ENCODE measurements at regions not wholly inside any gene's neighbourhood (a gene's known extent, or its start where the extent isn't known, plus 50 kb on each side); places are given as distances from the start of the nearest gene placed in this dataset.

DNA sequence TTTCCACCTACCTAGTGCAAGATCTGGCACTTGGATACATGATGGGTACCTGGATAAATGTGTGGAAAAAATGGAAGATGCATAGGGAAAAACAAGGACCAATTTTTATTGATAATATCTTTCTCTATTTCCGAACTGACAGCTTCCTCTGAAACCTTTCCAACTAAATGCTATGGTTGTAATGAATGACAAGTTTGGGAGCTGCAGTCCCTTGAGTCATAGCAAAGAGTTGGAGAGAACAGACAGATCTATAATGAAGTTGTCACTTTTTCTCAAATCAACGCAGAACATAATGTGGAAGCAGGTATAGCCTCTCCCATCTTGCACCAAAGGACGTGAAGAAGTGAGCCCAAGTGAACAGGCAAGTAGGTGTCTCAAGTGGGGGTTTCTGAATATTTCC, 296.5 kb upstream of the KAZN start:
- no peak overlapping the region for H2AFZ ChIP-seq (ENCODE audit: control insufficient read depth, low read length)
- H3K9me3 ChIP-seq (ENCODE audit: control insufficient read depth, low read depth, low read length), result no peaks in the 10 kb centered on the region
- H4K20me1 ChIP-seq (ENCODE audit: control insufficient read depth, extremely low read depth, insufficient read depth, low read length), result no peaks in the 10 kb centered on the region
- no peaks in the 10 kb centered on the region for H3K36me3 ChIP-seq (ENCODE audit: control insufficient read depth in 2 of 2, extremely low read depth in 1 of 2, insufficient read depth in 2 of 2, low read length in 2 of 2)
- H3K4me2 ChIP-seq (ENCODE audit: control insufficient read depth, extremely low read depth, insufficient read depth, low read depth, low read length), result peak overlapping the region; percentile 49
- peaks cover 23% of the 10 kb centered on the region for H3K4me1 ChIP-seq (ENCODE audit: control insufficient read depth, extremely low read depth, insufficient read depth, low read length)
- FAIRE-seq (no peak), DNase-seq (ENCODE audit: low read depth, low spot score) (no peak)
- no peak for TF ChIP-seq EZH2 (IDR thresholded peaks at IDR 0.05; ENCODE audit: low read length)
- TF ChIP-seq, protein P1, sequence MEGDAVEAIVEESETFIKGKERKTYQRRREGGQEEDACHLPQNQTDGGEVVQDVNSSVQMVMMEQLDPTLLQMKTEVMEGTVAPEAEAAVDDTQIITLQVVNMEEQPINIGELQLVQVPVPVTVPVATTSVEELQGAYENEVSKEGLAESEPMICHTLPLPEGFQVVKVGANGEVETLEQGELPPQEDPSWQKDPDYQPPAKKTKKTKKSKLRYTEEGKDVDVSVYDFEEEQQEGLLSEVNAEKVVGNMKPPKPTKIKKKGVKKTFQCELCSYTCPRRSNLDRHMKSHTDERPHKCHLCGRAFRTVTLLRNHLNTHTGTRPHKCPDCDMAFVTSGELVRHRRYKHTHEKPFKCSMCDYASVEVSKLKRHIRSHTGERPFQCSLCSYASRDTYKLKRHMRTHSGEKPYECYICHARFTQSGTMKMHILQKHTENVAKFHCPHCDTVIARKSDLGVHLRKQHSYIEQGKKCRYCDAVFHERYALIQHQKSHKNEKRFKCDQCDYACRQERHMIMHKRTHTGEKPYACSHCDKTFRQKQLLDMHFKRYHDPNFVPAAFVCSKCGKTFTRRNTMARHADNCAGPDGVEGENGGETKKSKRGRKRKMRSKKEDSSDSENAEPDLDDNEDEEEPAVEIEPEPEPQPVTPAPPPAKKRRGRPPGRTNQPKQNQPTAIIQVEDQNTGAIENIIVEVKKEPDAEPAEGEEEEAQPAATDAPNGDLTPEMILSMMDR (optimal IDR thresholded peaks at IDR 0.05 in 1 of 3, IDR thresholded peaks at IDR 0.05 in 1 of 3, conservative IDR thresholded peaks at IDR 0.05 in 1 of 3; ENCODE audit: extremely low read depth in 1 of 3, insufficient read depth in 2 of 3, low read length in 3 of 3), result no peak
- no peak overlapping the region for H3K4me3 ChIP-seq (ENCODE audit: control insufficient read depth in 2 of 3, extremely low read depth in 1 of 3, insufficient read depth in 2 of 3, low read depth in 1 of 3, low read length in 3 of 3)
- no peaks in the 10 kb centered on the region for H3K79me2 ChIP-seq (ENCODE audit: control insufficient read depth, insufficient read depth, low read length)
- no peaks in the 10 kb centered on the region for H3K9me1 ChIP-seq (ENCODE audit: control insufficient read depth, extremely low read depth, insufficient read depth, low read length)
- H3K9ac ChIP-seq (ENCODE audit: control insufficient read depth, extremely low read depth, insufficient read depth, low read length), result no peak overlapping the region
- no peak overlapping the region for H3K27ac ChIP-seq (ENCODE audit: control insufficient read depth, insufficient read depth, low read length)
- dilution Hi-C loops (cut with MboI; ENCODE audit: extremely low pct_ligation_motif_present, low sequenced_read_pairs), result no loop called here
- H3K27me3 ChIP-seq (ENCODE audit: control insufficient read depth, extremely low read depth, insufficient read depth, low read length), result no peaks in the 10 kb centered on the region

- TF ChIP-seq, protein P1 (optimal IDR thresholded peaks at IDR 0.05 in 1 of 3, IDR thresholded peaks at IDR 0.05 in 1 of 3, conservative IDR thresholded peaks at IDR 0.05 in 1 of 3; ENCODE audit: extremely low read depth in 1 of 3, insufficient read depth in 2 of 3, low read length in 3 of 3), result no peak
- TF ChIP-seq EZH2 (IDR thresholded peaks at IDR 0.05; ENCODE audit: low read length), result no peak
- Histone ChIP-seq H3K36me3 (ENCODE audit: control insufficient read depth in 2 of 2, extremely low read depth in 1 of 2, insufficient read depth in 2 of 2, low read length in 2 of 2) (no peaks in the 10 kb centered on the region), H3K4me3 (ENCODE audit: control insufficient read depth in 2 of 3, extremely low read depth in 1 of 3, insufficient read depth in 2 of 3, low read depth in 1 of 3, low read length in 3 of 3) (no peak overlapping the region), H3K4me2 (ENCODE audit: control insufficient read depth, extremely low read depth, insufficient read depth, low read depth, low read length) (no peak overlapping the region), H2AFZ (ENCODE audit: control insufficient read depth, low read length) (no peak overlapping the region), H3K9me1 (ENCODE audit: control insufficient read depth, extremely low read depth, insufficient read depth, low read length) (no peaks in the 10 kb centered on the region), H3K79me2 (ENCODE audit: control insufficient read depth, insufficient read depth, low read length) (no peaks in the 10 kb centered on the region), H3K9ac (ENCODE audit: control insufficient read depth, extremely low read depth, insufficient read depth, low read length) (no peak overlapping the region), H3K4me1 (ENCODE audit: control insufficient read depth, extremely low read depth, insufficient read depth, low read length) (peaks cover 23% of the 10 kb centered on the region), H3K9me3 (ENCODE audit: control insufficient read depth, low read depth, low read length) (no peaks in the 10 kb centered on the region), H4K20me1 (ENCODE audit: control insufficient read depth, extremely low read depth, insufficient read depth, low read length) (no peaks in the 10 kb centered on the region), H3K27ac (ENCODE audit: control insufficient read depth, insufficient read depth, low read length) (no peak overlapping the region), H3K27me3 (ENCODE audit: control insufficient read depth, extremely low read depth, insufficient read depth, low read length) (no peaks in the 10 kb centered on the region)
- dilution Hi-C loops (cut with MboI; ENCODE audit: extremely low pct_ligation_motif_present, low sequenced_read_pairs), result no loop called here
- FAIRE-seq, result no peak
- no peak for DNase-seq (ENCODE audit: low read depth, low spot score)
Observed at GRCh38 chr1:14303011-14303410, 295.5 kb upstream of the KAZN start.
